ENCODE measurements at regions not wholly inside any gene's neighbourhood (a gene's known extent, or its start where the extent isn't known, plus 50 kb on each side); places are given as distances from the start of the nearest gene placed in this dataset.

GRCh38 chr3:117692416-117692995 is 982.9 kb downstream of the TUSC7 start:
- TF ChIP-seq CTCF (IDR thresholded peaks at IDR 0.05) (no peak), POLR2A (IDR thresholded peaks at IDR 0.05) (no peak)

All from right lobe of liver (tissue), 4 donors.